Activated naive CD4-positive, alpha-beta T cell treated with anti-CD3 and anti-CD28 coated beads, Interleukin-2, amount 50 U/mL, for 72 hours (primary cell): ENCODE measurements at regions not wholly inside any gene's neighbourhood (a gene's known extent, or its start where the extent isn't known, plus 50 kb on each side); places are given as distances from the start of the nearest gene placed in this dataset.
A peak's percentile ranks its signal among the peaks of the same experiment; 100 is the strongest.

Experiments
- ATAC-seq, 2 donors: fragments of 150-1000 bp; cut with Tn5 transposase; 2 replicates each; pipeline ENCODE4 v1.10.0; 2021; ENCODE audit warnings: mild to moderate bottlenecking in 2 of 2, moderate library complexity in 2 of 2
- DNase-seq, 2 donors: peaks; one replicate each; pipeline ENCODE4 v3.0.0; 2021 to 2022; ENCODE audit warnings: low spot score in 2 of 2
- H3K27ac Mint-ChIP-seq, 2 donors: one replicate each; pipeline ENCODE4 v1.8.0; 2022; ENCODE audit warnings: mild to moderate bottlenecking in 2 of 2, mixed read lengths in 2 of 2
- H3K36me3 Mint-ChIP-seq, 2 donors: one replicate each; pipeline ENCODE4 v1.8.0; 2022; ENCODE audit warnings: mixed read lengths in 2 of 2
- H3K9me3 Mint-ChIP-seq, 2 donors: one replicate each; pipeline ENCODE4 v1.8.0; 2022; ENCODE audit warnings: mixed read lengths in 2 of 2

DNA sequence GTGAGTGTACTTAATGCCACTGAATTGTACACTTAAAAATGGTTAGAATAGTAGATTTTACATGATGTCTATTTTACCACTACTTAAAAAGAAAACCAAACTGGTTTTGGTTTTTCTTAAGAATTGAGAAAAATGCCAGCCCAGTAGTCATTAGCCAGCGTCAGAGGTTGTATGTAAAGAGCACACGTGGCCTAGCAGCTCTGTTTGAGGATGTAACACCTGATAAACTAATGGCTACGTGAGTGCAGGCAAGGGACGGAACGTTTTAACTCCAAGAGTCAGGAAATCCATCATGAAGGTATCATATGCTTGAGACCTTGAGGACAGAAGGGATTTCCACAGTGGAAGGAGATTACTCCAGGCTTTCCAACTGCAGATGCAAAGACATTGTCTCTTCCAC, 223.7 kb downstream of the MRPL39 start:
- H3K9me3 Mint-ChIP-seq, result no peaks in the 10 kb centered on the region
- DNase-seq, result no peak
- no peak overlapping the region for H3K27ac Mint-ChIP-seq
- ATAC-seq, result no peak
- no peaks in the 10 kb centered on the region for H3K36me3 Mint-ChIP-seq

DNA sequence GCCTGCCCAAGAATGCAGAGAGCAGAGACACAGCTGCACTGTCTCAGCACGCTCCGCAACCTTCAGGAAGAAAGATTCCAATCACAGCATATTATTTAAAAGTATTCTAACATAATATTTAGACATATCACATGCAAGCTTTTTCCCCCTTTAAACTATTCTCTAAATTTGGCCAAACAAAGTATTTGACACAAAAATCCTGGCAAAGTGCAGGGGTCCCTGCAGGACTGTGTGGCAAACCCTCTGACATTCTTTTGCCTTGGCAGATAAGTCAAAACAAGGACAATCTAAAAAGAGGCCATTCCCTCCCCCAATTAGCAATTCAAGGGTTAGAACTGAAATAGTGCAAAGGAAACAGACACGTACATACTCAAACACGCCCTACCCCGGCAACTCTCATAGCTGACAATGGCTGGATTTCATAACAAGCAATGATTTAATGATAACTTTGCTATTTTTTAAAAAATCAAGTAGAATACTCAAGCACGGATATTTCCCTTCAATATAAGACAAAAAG, 225.3 kb downstream of the MRPL39 start:
- no peak overlapping the region for H3K27ac Mint-ChIP-seq
- H3K36me3 Mint-ChIP-seq, result no peaks in the 10 kb centered on the region
- no peak for DNase-seq
- no peak for ATAC-seq
- H3K9me3 Mint-ChIP-seq, result no peaks in the 10 kb centered on the region

DNA sequence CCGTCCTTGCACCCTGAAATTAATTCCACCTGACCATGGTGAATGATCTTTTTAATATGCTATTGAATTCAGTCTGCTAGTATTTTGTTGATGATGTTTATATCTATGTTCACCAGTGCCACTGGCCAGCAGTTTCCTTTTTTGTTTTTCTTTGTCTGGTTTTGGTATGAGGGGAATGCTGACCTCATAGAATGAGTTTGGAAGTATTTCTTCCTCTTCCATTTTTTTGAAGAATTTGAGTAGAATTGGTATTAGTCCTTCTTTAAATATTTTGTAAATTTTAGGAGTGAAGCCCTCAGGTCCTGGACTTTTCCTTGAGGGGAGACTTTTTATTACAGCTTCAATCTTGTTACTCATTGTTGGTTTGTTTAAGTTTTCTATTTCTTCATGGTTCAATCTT, 231.6 kb downstream of the MRPL39 start:
- DNase-seq, result no peak
- H3K27ac Mint-ChIP-seq, result no peak overlapping the region
- ATAC-seq, result no peak
- no peaks in the 10 kb centered on the region for H3K9me3 Mint-ChIP-seq
- H3K36me3 Mint-ChIP-seq, result no peaks in the 10 kb centered on the region

DNA sequence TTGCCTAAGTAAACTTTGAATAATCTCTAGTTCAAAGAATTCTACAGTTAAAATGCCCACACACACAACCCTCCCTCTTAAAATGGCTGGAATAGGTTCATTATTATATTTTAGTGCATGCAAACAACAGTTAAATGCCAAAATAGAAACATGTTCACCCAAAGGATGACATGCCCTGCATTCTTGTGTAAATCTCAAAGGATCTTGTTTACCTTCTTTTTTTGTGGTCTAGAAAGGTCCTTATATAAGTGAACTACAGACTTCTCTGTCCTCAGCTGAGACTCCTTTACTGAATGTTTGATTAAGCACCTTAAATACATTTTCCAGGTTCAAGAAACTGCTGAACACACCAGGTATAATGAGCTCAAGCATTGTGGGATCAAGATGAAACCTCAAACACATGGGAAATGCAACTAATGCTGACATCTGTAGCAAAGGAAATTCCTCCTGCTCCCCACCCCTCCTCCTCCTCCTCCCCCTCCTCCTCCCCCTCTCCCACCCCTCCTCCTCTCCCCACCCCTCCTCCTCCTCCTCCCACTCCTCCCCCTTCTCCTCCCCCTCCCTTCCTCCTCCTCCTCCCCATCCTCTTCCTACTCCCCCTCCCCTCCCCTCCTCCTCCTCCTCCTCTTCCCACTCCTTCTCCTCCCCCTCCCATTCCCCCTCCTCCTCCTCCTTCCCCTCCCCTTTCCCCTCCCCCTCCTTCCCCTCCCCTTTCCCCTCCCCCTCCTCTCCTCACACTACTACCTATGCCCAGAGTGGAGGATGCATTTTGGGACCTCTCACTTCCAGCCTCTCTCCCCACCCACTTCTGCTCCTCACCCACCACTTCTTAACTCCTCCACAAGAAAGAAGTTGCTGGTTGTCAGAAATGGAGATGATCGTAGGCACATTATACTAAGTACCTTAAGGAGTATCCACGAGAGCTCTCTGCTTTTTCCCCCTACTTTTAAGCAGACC, 233.9 kb downstream of the MRPL39 start:
- ATAC-seq (no peak), DNase-seq (no peak)
- H3K9me3 Mint-ChIP-seq, result no peaks in the 10 kb centered on the region
- H3K36me3 Mint-ChIP-seq, result no peaks in the 10 kb centered on the region
- H3K27ac Mint-ChIP-seq, result no peak overlapping the region

DNA sequence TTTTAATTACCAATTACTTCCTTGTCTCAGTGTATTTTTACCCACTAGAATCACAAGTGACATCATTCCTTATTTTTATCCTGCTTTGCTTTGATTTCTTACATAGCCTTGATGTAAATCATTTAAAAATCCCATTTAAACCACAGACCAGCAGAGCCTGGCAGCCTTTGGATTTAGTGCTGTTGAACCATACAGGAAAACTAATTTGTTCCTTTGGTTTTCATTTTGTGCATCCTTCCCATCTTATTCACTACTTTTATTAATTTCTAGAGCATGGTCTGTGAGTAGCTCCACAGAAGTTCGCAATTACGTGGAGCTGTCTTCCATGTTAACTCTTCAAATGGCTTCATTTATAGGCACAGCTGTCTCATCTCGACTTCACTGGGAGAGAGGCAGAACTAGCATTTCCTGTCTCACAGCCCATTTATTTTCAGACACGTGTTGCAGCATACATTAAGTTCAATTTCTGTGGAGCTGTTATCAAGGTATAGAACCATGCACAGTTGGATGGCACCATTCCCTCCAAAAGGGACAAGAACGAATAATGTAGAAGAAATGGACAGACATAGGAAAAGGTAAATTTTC, 235.3 kb downstream of the MRPL39 start:
- H3K9me3 Mint-ChIP-seq, result no peaks in the 10 kb centered on the region
- no peaks in the 10 kb centered on the region for H3K36me3 Mint-ChIP-seq
- no peak overlapping the region for H3K27ac Mint-ChIP-seq
- DNase-seq, result no peak
- ATAC-seq, result no peak

DNA sequence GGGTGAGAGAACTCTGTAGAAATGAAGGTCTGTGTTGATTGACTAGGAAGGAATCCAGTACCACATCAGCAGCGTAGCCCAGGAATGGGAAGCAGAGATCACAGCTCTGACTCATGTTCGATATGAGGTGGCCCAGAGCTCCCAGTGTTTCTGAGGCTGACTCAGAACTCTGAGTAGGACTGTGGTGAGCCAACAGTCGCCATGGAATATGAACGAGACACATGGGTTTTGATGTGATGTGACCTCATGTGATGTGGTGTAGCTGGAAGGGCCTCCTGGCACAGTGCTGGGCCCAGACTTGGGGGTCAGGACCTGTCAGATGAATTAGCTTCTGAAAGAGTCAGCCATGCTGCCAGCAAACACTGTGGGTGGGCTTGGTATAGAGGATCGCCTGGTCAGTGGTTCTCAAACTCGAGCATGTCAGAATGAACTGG, 237.0 kb downstream of the MRPL39 start:
- no peaks in the 10 kb centered on the region for H3K36me3 Mint-ChIP-seq
- DNase-seq (no peak), ATAC-seq (peak; percentile 95 to 98)

DNA sequence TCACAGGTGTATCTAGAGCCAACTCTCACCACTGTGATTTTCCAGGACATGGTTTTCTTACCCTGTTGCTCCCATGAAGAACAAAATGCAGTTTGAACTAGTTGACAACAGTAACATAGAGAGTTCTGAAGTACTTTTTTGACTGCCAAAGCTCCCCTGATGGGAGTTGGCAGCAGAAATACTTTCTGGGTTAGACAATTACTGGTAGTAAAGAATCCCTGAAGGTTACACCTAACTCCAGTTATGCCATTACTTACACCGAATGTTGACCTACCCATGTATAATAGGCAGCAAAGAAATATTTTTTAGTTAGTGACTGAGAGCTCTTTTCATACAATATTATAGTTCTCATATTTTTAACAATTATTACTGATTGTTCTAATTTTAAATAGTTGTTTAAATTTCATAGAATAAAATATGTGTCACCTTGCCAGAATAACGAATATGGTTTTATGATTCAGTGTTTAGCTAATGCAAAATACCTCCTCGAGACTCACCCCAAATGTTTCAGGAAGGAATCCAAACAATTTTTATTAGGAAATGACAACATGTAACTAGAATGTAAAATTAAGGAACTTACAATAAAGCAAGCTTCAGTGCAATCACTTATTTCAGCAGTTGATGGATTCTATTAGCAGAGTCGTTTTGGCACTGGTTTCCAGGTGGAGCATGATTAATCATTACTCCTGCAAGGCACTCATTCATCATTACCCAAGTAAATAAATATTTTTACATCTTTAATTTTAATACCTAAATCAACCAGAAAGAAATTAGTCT, 237.6 kb downstream of the MRPL39 start:
- Mint-ChIP-seq H3K36me3 (no peaks in the 10 kb centered on the region), H3K27ac (no peak overlapping the region), H3K9me3 (no peaks in the 10 kb centered on the region)
- ATAC-seq (no peak), DNase-seq (no peak)

More for the DNA sequence above, 237.0 kb downstream of the MRPL39 start:
- Mint-ChIP-seq H3K9me3 (no peaks in the 10 kb centered on the region), H3K27ac (no peak overlapping the region)

DNA sequence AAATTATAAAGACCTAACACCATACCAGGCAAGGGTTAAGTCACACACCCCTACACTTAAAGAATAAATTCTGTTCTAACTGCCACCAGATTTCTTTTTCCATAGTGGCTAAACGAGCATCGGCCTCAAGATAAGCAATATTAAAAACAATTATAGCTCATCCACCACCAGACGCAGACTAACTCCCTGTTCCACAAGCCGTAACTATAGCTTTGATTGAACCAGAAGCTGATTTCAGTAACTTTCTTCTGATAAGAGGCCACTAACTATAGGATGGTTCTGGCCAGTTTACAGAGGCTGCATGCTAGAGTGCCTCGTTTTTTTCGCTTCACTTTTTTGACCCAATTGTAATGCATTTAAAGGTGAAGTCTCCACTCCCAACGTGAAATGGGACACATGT, 238.8 kb downstream of the MRPL39 start:
- no peaks in the 10 kb centered on the region for H3K9me3 Mint-ChIP-seq
- ATAC-seq, result no peak
- no peaks in the 10 kb centered on the region for H3K36me3 Mint-ChIP-seq
- DNase-seq, result no peak
- H3K27ac Mint-ChIP-seq, result no peak overlapping the region

DNA sequence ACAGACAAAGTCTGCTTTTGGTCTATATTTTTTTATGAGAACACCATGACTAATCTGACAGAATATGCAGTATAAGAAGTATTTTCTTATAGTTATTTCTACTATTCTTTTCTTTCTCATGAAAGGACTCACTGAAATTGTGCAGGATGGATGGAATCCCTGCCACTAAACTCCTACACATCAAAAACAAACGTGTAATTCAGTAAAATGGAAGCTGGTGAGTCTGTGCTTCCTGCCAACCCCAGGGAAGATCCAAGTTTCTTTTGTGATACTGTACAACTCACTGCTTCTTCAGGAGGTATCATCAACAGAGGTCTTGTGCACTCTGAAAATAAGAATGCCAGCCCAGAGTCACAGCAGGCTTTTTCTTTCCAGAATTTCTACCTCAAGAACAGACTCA, 241.2 kb downstream of the MRPL39 start:
- DNase-seq (no peak), ATAC-seq (no peak)
- Mint-ChIP-seq H3K9me3 (no peaks in the 10 kb centered on the region), H3K36me3 (no peaks in the 10 kb centered on the region), H3K27ac (no peak overlapping the region)

DNA sequence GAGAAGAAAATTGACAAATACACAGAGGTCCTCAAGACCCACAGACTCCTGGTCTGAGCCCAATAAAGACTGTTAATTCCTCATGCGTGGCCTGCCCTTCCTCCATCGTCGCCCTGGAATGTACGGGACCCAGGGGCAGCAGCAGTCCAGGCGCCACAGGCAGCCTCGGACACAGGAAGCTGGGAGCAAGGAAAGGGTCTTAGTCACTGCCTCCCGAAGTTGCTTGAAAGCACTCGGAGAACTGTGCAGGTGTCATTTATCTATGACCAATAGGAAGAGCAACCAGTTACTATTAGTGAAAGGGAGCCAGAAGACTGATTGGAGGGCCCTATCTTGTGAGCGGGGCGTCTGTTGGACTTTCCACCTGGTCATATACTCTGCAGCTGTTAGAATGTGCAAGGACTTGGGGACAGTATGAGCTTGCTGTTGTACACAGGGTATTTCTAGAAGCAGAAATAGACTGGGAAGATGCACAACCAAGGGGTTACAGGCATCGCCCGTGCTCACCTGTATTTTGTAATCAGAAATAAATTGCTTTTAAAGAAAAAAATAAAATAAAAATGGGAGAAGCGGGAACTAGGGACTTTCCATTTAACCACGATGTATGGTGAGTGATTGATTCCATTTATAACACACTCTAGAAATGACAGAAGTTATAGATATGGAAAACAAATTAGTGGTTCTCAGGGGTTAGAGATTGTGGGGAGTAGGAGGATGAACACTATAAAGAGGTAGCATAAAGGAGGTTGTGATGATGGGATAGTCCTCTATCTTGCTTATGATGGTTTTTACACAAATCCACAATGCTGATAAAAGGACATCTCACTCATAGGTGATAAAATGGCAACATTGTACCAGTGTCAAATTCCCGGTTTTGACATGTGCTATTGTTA, 244.7 kb downstream of the MRPL39 start:
- ATAC-seq (peak; percentile 67 to 81), DNase-seq (no peak)
- Mint-ChIP-seq H3K27ac (no peak overlapping the region), H3K9me3 (peaks cover 0 to 5% of the 10 kb centered on the region in 2 donors), H3K36me3 (no peaks in the 10 kb centered on the region)

DNA sequence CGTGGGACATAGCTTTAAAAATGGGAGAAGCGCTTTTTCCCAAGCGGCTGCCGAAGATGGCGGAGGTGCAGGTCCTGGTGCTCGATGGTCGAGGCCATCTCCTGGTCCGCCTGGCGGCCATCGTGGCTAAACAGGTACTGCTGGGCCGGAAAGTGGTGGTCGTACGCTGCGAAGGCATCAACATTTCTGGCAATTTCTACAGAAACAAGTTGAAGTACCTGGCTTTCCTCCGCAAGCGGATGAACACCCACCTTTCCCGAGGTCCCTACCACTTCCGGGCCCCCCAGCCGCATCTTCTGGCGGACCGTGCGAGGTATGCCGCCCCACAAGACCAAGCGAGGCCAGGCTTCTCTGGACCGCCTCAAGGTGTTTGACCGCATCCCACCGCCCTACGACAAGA, 245.5 kb downstream of the MRPL39 start:
- ATAC-seq, result no peak
- peaks cover 0 to 5% of the 10 kb centered on the region in 2 donors for H3K9me3 Mint-ChIP-seq
- DNase-seq, result no peak
- H3K36me3 Mint-ChIP-seq, result no peaks in the 10 kb centered on the region
- H3K27ac Mint-ChIP-seq, result no peak overlapping the region

DNA sequence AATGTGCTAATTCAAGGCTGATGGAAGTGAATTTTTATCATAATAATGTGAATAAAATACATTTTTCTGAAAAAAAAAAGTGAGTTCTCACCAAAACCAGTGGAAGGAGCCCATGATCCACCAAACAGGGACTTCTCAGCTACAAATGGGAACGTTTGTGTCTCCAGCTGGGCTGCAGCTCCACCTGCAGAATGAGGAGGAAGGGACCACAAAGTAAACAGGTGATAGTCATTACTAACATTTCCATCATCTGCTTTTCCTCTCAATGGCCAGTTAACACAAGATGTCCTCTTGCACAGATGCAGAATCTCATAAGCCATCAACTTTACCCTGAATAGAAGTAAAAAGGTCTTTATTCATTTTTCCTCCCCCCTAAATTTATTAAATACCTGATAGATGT, 246.2 kb downstream of the MRPL39 start:
- ATAC-seq, result no peak
- Mint-ChIP-seq H3K9me3 (peaks cover 0 to 5% of the 10 kb centered on the region in 2 donors), H3K27ac (no peak overlapping the region), H3K36me3 (no peaks in the 10 kb centered on the region)
- DNase-seq, result no peak

DNA sequence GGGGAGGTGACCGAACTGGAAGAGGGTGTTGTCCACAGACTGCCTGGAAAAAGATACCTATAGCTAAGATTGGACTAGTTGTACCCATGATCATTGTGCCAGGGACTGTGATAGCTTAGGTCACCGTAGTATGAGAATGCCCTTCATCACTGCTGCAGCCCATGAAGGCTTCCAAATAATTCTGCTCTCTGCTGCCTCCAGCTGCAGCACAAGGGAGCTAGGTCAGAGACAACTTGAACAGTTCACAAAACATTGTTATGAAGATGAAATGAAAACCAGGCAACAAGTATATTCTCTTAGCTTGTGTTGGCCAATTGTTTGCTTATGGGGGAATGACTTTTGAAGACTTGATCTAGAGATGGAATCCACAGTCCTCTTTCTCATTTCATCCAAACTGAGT, 246.7 kb downstream of the MRPL39 start:
- H3K36me3 Mint-ChIP-seq, result no peaks in the 10 kb centered on the region
- ATAC-seq (peak in 1 of 2 donors; percentile 38), DNase-seq (no peak)
- no peak overlapping the region for H3K27ac Mint-ChIP-seq
- peaks cover 0 to 5% of the 10 kb centered on the region in 2 donors for H3K9me3 Mint-ChIP-seq

DNA sequence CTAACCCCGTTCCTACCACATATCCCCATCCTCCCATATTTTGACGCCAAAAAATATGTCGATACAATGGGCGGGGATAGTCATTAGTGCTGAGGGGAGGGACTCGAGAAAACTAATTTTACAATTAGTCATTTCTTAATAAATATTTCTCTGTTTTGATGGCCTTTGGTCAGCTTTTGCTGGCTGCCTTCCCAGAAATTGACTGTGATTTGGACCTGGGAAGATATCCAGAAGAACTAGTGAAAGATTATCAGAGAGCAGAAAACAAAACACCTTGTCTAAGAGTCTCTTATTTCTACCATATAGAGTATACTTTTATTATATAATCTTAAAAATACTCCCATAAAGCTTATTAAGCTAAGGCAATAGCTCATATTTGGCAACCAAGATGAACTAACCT, 247.6 kb downstream of the MRPL39 start:
- peaks cover 0 to 5% of the 10 kb centered on the region in 2 donors for H3K9me3 Mint-ChIP-seq
- H3K27ac Mint-ChIP-seq, result no peak overlapping the region
- DNase-seq (no peak), ATAC-seq (no peak)
- H3K36me3 Mint-ChIP-seq, result no peaks in the 10 kb centered on the region

DNA sequence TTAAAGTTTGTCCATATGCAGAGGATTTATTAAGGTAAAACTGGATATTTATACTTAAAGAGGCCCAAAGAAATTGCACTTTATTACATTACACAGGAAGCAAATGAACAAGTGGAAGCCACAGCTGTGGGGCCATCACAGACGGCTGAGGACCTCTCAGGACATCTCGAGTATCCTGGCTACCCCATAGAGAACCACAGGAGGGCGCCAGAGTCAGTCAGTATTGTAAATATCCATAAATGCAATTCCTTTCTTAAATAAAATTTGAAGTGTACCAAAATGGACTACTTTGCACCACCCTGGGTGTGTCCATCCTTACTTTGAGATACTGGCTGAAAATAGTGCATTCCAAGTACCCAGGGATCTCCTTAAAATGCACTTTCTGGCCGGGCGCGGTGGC, 257.2 kb downstream of the MRPL39 start:
- ATAC-seq (peak; percentile 45 to 50), DNase-seq (peak in 1 of 2 donors; percentile 46)
- Mint-ChIP-seq H3K9me3 (no peaks in the 10 kb centered on the region), H3K36me3 (peaks cover 0 to 6% of the 10 kb centered on the region in 2 donors), H3K27ac (no peak overlapping the region)
